ENCODE measurements at regions not wholly inside any gene's neighbourhood (a gene's known extent, or its start where the extent isn't known, plus 50 kb on each side); places are given as distances from the start of the nearest gene placed in this dataset.
"Not testable (repeated sequence)": the region's sequence is repeated elsewhere in the genome, so short reads cannot be mapped to it uniquely, and the experiment has no call there.

DNA sequence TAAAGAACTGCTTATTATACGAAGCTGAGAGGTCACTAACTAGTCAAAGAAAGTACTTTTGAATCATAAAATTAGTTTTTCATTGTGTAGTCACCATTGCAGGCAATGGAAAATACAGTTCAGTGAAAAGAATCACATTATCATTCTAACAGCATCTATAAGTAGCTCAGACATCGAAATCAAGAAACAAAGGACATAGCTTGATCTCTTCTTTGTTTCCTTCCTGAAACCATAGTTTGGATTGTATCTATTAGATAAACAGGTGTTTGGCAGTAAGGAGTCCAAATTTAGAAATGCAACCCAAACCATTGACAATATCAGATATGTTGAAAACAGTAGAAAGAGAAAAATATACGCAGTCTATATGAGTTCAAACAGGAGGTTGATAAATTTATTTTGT, 697.3 kb downstream of the TFAP2A start:
- Histone ChIP-seq H3K9ac (ENCODE audit: low read length in 5 of 5) (no peak overlapping the region), H3K9me3 (ENCODE audit: control insufficient read depth in 5 of 5, low read length in 5 of 5) (no peaks in the 10 kb centered on the region), H3K4me1 (ENCODE audit: control insufficient read depth in 5 of 5, insufficient read depth in 5 of 5, low read length in 5 of 5) (no peaks in the 10 kb centered on the region), H3K27me3 (ENCODE audit: control insufficient read depth in 5 of 5, insufficient read depth in 4 of 5, low read length in 5 of 5) (peaks cover 0 to 3% (median 0%) of the 10 kb centered on the region in 5 donors), H3K4me3 (ENCODE audit: low read depth in 1 of 5, low read length in 5 of 5) (no peak overlapping the region), H3K36me3 (ENCODE audit: control insufficient read depth in 5 of 5, insufficient read depth in 5 of 5, low read length in 5 of 5) (no peaks in the 10 kb centered on the region), H3K27ac (ENCODE audit: low read depth, low read length) (no peak overlapping the region)

DNA sequence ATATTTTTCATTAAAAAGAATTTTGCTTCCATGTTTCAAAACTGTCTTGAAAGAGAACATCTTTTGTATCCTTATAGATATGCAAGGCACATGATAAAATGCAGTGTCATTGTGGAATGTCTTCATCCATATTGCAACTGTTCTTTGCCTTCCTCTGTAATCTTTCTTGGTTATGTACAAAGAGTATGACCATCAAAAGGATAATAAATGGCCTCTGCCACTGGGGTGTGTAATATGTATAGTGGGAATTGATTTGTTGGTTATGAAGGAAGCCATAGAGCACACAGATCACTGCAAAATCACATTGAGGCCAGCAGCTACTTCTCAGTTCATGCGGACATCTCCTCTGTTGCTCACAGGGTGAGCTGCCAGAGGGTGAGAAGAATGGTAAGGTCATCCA, 703.5 kb downstream of the TFAP2A start:
- peaks cover 0 to 3% (median 0%) of the 10 kb centered on the region in 5 donors for H3K27me3 ChIP-seq (ENCODE audit: control insufficient read depth in 5 of 5, insufficient read depth in 4 of 5, low read length in 5 of 5)
- no peak overlapping the region for H3K27ac ChIP-seq (ENCODE audit: low read depth, low read length)
- H3K36me3 ChIP-seq (ENCODE audit: control insufficient read depth in 5 of 5, insufficient read depth in 5 of 5, low read length in 5 of 5) = no peaks in the 10 kb centered on the region
- H3K9ac ChIP-seq (ENCODE audit: low read length in 5 of 5) = no peak overlapping the region
- H3K4me3 ChIP-seq (ENCODE audit: low read depth in 1 of 5, low read length in 5 of 5) = no peak overlapping the region
- no peaks in the 10 kb centered on the region for H3K4me1 ChIP-seq (ENCODE audit: control insufficient read depth in 5 of 5, insufficient read depth in 5 of 5, low read length in 5 of 5)
- no peaks in the 10 kb centered on the region for H3K9me3 ChIP-seq (ENCODE audit: control insufficient read depth in 5 of 5, low read length in 5 of 5)

DNA sequence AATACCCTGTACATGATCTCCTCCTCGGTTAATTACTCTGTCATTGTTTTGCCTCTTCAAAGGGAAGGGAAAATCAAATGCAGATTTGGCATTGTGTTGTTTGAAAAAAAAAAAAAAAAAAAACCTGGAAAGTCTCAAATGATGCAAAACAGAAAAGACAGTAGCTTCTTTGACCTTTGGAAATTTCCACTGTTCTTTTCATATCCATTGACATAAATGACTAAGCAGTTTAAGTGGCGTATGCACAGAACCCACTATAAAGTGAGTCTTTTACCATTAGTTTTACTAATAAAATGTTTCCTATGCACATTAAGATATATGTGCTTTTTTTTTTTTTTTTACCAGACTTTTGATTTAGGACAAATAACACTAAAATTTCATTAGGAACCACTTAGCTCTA, 704.3 kb downstream of the TFAP2A start:
- no peak overlapping the region for H3K9ac ChIP-seq (ENCODE audit: low read length in 5 of 5)
- no peaks in the 10 kb centered on the region for H3K36me3 ChIP-seq (ENCODE audit: control insufficient read depth in 5 of 5, insufficient read depth in 5 of 5, low read length in 5 of 5)
- H3K4me1 ChIP-seq (ENCODE audit: control insufficient read depth in 5 of 5, insufficient read depth in 5 of 5, low read length in 5 of 5) = no peaks in the 10 kb centered on the region
- H3K9me3 ChIP-seq (ENCODE audit: control insufficient read depth in 5 of 5, low read length in 5 of 5) = no peaks in the 10 kb centered on the region
- H3K27ac ChIP-seq (ENCODE audit: low read depth, low read length) = no peak overlapping the region
- no peak overlapping the region for H3K4me3 ChIP-seq (ENCODE audit: low read depth in 1 of 5, low read length in 5 of 5)
- H3K27me3 ChIP-seq (ENCODE audit: control insufficient read depth in 5 of 5, insufficient read depth in 4 of 5, low read length in 5 of 5) = peaks cover 0 to 3% (median 0%) of the 10 kb centered on the region in 5 donors

DNA sequence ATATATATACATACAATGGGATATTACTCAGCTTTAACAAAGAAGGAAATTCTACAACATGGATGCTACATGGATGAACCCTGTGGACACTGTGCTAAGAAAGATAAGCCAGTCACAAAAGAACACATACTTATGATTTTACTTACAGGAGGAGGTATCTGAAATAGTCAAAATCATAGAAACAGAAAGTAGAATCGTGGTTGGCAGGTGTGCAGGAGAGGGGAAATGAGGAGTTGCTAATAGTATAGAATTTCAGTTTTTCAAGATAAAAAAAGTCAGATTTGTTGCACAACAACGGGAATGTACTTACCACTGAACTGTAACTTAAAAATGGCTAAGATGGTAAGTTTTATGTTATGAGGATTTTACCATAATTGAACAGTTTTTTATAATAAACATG, 706.3 kb downstream of the TFAP2A start:
- no peak overlapping the region for H3K27ac ChIP-seq (ENCODE audit: low read depth, low read length)
- no peaks in the 10 kb centered on the region for H3K9me3 ChIP-seq (ENCODE audit: control insufficient read depth in 5 of 5, low read length in 5 of 5)
- no peak overlapping the region for H3K9ac ChIP-seq (ENCODE audit: low read length in 5 of 5)
- H3K4me3 ChIP-seq (ENCODE audit: low read depth in 1 of 5, low read length in 5 of 5) = no peak overlapping the region
- H3K4me1 ChIP-seq (ENCODE audit: control insufficient read depth in 5 of 5, insufficient read depth in 5 of 5, low read length in 5 of 5) = no peaks in the 10 kb centered on the region
- no peaks in the 10 kb centered on the region for H3K36me3 ChIP-seq (ENCODE audit: control insufficient read depth in 5 of 5, insufficient read depth in 5 of 5, low read length in 5 of 5)
- no peaks in the 10 kb centered on the region for H3K27me3 ChIP-seq (ENCODE audit: control insufficient read depth in 5 of 5, insufficient read depth in 4 of 5, low read length in 5 of 5)

DNA sequence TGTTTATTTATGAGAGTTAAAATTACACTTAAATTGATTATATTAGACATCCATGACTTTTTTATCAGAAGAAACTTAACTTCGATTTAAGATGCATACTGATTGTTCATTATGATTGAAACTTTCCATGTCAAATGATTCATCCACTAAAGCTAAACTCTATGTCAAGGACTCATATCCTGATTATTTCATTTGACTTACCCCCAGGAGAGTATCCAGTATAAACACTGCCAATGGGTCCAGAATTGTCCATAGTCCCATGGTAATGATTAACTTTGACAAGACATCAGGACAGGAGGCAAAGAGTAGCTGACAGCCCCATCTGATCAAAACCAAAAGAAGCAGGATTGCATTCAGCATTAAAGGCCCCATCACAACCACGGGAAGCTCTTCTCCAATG, 709.9 kb downstream of the TFAP2A start:
- Histone ChIP-seq H3K9me3 (ENCODE audit: control insufficient read depth in 5 of 5, low read length in 5 of 5) (no peaks in the 10 kb centered on the region), H3K9ac (ENCODE audit: low read length in 5 of 5) (no peak overlapping the region), H3K36me3 (ENCODE audit: control insufficient read depth in 5 of 5, insufficient read depth in 5 of 5, low read length in 5 of 5) (no peaks in the 10 kb centered on the region), H3K4me1 (ENCODE audit: control insufficient read depth in 5 of 5, insufficient read depth in 5 of 5, low read length in 5 of 5) (no peaks in the 10 kb centered on the region), H3K4me3 (ENCODE audit: low read depth in 1 of 5, low read length in 5 of 5) (no peak overlapping the region), H3K27me3 (ENCODE audit: control insufficient read depth in 5 of 5, insufficient read depth in 4 of 5, low read length in 5 of 5) (no peaks in the 10 kb centered on the region), H3K27ac (ENCODE audit: low read depth, low read length) (no peak overlapping the region)

DNA sequence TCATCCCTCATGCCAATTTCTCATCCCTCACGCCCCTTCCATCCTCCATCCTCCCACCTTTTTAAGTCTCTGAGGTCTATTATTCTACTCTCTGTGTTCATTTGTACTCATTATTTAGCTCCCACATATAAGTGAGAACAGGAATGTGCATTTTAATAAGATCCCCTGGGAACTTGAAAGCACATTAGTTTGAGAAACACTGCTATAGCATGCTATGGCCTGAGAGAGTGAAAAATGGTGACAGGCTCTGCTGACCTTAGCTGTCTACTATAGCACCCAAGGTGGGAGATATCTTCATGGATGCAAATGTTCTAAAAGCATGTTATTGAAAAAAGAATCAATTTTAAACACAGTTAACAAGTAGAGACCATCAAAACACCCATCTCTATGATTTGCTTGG, 712.0 kb downstream of the TFAP2A start:
- no peak overlapping the region for H3K27ac ChIP-seq (ENCODE audit: low read depth, low read length)
- H3K4me1 ChIP-seq (ENCODE audit: control insufficient read depth in 5 of 5, insufficient read depth in 5 of 5, low read length in 5 of 5) = no peaks in the 10 kb centered on the region
- no peak overlapping the region for H3K4me3 ChIP-seq (ENCODE audit: low read depth in 1 of 5, low read length in 5 of 5)
- no peaks in the 10 kb centered on the region for H3K36me3 ChIP-seq (ENCODE audit: control insufficient read depth in 5 of 5, insufficient read depth in 5 of 5, low read length in 5 of 5)
- no peak overlapping the region for H3K9ac ChIP-seq (ENCODE audit: low read length in 5 of 5)
- H3K9me3 ChIP-seq (ENCODE audit: control insufficient read depth in 5 of 5, low read length in 5 of 5) = no peaks in the 10 kb centered on the region
- no peaks in the 10 kb centered on the region for H3K27me3 ChIP-seq (ENCODE audit: control insufficient read depth in 5 of 5, insufficient read depth in 4 of 5, low read length in 5 of 5)

DNA sequence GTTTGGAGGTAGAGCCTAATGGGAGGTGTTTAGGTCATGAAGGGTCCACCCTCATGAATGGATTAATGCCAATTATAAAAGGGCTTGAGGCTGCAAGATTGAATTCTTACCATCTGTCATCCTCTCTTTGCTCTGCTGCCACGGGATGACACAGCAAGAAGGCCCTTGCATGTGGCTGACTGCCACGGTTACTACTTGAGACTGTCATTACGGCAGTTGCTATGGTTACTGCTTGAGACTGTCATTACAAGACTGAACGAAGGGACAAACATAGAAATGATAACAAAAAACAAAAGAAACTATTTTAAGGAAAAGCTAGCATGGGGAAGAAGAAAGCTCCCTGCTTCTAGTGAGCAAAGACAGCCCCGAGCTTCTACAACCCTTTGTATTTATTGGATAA, 715.0 kb downstream of the TFAP2A start:
- Histone ChIP-seq H3K27me3 (ENCODE audit: control insufficient read depth in 5 of 5, insufficient read depth in 4 of 5, low read length in 5 of 5) (no peaks in the 10 kb centered on the region), H3K4me3 (ENCODE audit: low read depth in 1 of 5, low read length in 5 of 5) (no peak overlapping the region), H3K4me1 (ENCODE audit: control insufficient read depth in 5 of 5, insufficient read depth in 5 of 5, low read length in 5 of 5) (no peaks in the 10 kb centered on the region)

DNA sequence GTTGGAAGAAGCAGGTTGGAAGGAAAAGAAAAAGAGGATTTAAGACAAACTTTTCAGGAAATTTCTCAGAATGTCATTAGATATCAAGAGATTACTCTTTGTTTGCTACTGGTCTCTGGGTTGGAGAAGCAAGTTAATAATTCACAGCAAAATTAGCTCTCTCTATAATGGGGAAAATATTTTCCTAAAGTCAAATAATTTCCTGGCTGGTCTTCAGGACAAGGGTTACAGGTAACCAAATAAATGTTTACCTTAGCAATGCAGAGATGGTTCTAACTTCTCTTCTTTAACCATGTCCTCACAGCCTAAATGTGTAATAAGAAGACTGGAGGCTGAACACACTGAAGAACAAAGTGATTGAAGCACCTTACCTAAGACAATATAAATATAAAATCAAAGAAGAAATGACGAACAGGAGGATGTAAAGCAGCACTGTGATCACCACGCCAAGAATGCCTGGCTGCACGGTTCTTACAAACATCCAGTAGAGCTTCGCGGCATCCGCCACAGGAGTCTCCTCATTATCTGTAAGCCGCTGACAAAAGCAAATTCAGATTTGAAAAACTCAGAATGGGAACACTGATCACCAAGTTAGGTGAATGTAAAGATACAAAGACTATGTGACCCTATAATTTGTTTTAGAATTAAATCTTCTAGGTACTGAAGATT, 717.5 kb downstream of the TFAP2A start:
- peaks cover 0 to 5% (median 0%) of the 10 kb centered on the region in 5 donors for H3K9me3 ChIP-seq (ENCODE audit: control insufficient read depth in 5 of 5, low read length in 5 of 5)
- H3K4me1 ChIP-seq (ENCODE audit: control insufficient read depth in 5 of 5, insufficient read depth in 5 of 5, low read length in 5 of 5) = no peaks in the 10 kb centered on the region
- H3K9ac ChIP-seq (ENCODE audit: low read length in 5 of 5) = no peak overlapping the region
- H3K27me3 ChIP-seq (ENCODE audit: control insufficient read depth in 5 of 5, insufficient read depth in 4 of 5, low read length in 5 of 5) = no peaks in the 10 kb centered on the region
- no peaks in the 10 kb centered on the region for H3K36me3 ChIP-seq (ENCODE audit: control insufficient read depth in 5 of 5, insufficient read depth in 5 of 5, low read length in 5 of 5)
- no peak overlapping the region for H3K4me3 ChIP-seq (ENCODE audit: low read depth in 1 of 5, low read length in 5 of 5)
- no peak overlapping the region for H3K27ac ChIP-seq (ENCODE audit: low read depth, low read length)

More for the DNA sequence above, 715.0 kb downstream of the TFAP2A start:
- H3K9me3 ChIP-seq (ENCODE audit: control insufficient read depth in 5 of 5, low read length in 5 of 5) = peaks cover 0 to 5% (median 0%) of the 10 kb centered on the region in 5 donors
- H3K27ac ChIP-seq (ENCODE audit: low read depth, low read length) = no peak overlapping the region
- H3K36me3 ChIP-seq (ENCODE audit: control insufficient read depth in 5 of 5, insufficient read depth in 5 of 5, low read length in 5 of 5) = no peaks in the 10 kb centered on the region
- H3K9ac ChIP-seq (ENCODE audit: low read length in 5 of 5) = no peak overlapping the region

DNA sequence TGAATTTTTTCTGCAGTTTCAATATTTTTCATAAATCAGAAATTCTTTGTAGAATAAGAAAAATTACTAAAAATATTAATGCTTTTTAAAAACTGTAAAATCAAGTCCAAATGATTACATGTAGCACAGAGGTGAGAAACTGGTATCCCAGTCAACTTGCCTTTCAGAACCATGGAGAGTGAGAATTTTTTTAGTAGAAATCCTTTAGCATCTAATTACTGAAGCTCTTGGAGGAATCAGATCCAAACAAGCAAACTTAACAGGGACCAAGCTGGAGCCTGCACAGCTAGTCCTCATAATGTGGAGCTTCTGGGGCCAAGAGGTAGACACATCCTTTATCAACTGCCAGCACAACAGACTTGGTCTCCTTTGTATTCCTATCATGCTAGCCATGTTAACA, 724.5 kb downstream of the TFAP2A start:
- no peak overlapping the region for H3K4me3 ChIP-seq (ENCODE audit: low read depth in 1 of 5, low read length in 5 of 5)
- no peaks in the 10 kb centered on the region for H3K4me1 ChIP-seq (ENCODE audit: control insufficient read depth in 5 of 5, insufficient read depth in 5 of 5, low read length in 5 of 5)
- no peaks in the 10 kb centered on the region for H3K36me3 ChIP-seq (ENCODE audit: control insufficient read depth in 5 of 5, insufficient read depth in 5 of 5, low read length in 5 of 5)
- no peak overlapping the region for H3K9ac ChIP-seq (ENCODE audit: low read length in 5 of 5)
- no peaks in the 10 kb centered on the region for H3K27me3 ChIP-seq (ENCODE audit: control insufficient read depth in 5 of 5, insufficient read depth in 4 of 5, low read length in 5 of 5)
- peaks cover 0 to 4% (median 0%) of the 10 kb centered on the region in 5 donors for H3K9me3 ChIP-seq (ENCODE audit: control insufficient read depth in 5 of 5, low read length in 5 of 5)
- H3K27ac ChIP-seq (ENCODE audit: low read depth, low read length) = no peak overlapping the region

DNA sequence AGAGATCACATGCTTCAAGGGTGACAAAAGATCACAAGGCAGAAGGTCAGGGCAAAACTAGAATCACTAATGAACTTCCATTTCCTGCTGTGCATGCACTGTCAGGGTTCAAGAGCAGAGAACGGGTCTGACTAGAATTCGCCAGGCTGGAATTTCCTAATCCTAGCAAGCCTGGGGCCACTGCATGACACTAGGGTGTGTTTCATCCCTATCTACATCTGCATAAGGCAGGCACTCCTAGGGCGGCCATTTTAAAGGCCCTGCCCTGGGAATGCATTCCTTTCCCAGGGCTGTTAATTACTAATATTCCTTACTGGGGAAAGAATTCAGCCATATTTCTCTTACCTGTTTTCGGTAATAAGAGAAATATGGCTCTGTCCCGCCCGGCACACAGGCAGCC, 734.1 kb downstream of the TFAP2A start:
- H3K36me3 ChIP-seq (ENCODE audit: control insufficient read depth in 5 of 5, insufficient read depth in 5 of 5, low read length in 5 of 5); H3K9me3 ChIP-seq (ENCODE audit: control insufficient read depth in 5 of 5, low read length in 5 of 5); H3K4me3 ChIP-seq (ENCODE audit: low read depth in 1 of 5, low read length in 5 of 5); H3K27me3 ChIP-seq (ENCODE audit: control insufficient read depth in 5 of 5, insufficient read depth in 4 of 5, low read length in 5 of 5); H3K27ac ChIP-seq (ENCODE audit: low read depth, low read length); H3K9ac ChIP-seq (ENCODE audit: low read length in 5 of 5); H3K4me1 ChIP-seq (ENCODE audit: control insufficient read depth in 5 of 5, insufficient read depth in 5 of 5, low read length in 5 of 5): not testable (repeated sequence)

DNA sequence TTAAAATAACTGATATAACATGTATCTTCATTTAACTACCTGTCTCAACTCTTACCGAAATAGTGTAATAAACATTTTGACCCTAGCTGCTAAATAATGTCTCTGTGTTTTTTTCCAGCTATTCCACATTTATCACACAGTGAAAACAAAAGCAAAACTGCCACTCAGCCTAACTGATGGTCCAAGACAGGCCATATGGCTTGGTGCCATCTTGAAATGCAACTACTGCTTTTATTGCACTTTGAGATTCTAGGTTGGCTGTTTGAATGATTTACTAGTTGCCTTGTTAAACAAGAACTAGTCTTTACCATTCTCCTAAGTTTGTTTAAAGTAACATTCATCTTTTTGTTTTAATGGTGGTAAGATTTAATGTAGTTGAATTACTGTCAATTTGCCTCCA, 739.8 kb downstream of the TFAP2A start:
- Histone ChIP-seq H3K4me1 (ENCODE audit: control insufficient read depth in 5 of 5, insufficient read depth in 5 of 5, low read length in 5 of 5) (no peaks in the 10 kb centered on the region), H3K9me3 (ENCODE audit: control insufficient read depth in 5 of 5, low read length in 5 of 5) (no peaks in the 10 kb centered on the region), H3K4me3 (ENCODE audit: low read depth in 1 of 5, low read length in 5 of 5) (no peak overlapping the region), H3K9ac (ENCODE audit: low read length in 5 of 5) (no peak overlapping the region), H3K27me3 (ENCODE audit: control insufficient read depth in 5 of 5, insufficient read depth in 4 of 5, low read length in 5 of 5) (no peaks in the 10 kb centered on the region), H3K27ac (ENCODE audit: low read depth, low read length) (no peak overlapping the region), H3K36me3 (ENCODE audit: control insufficient read depth in 5 of 5, insufficient read depth in 5 of 5, low read length in 5 of 5) (no peaks in the 10 kb centered on the region)

Data from subcutaneous abdominal adipose tissue (tissue), 5 donors.